Gastroesophageal sphincter (tissue), 4 donors: ENCODE measurements at regions not wholly inside any gene's neighbourhood (a gene's known extent, or its start where the extent isn't known, plus 50 kb on each side); places are given as distances from the start of the nearest gene placed in this dataset.
"Not testable (repeated sequence)": the region's sequence is repeated elsewhere in the genome, so short reads cannot be mapped to it uniquely, and the experiment has no call there.

Experiments
- ATAC-seq: fragments of 150-250 bp; one replicate; pipeline ENCODE4 v1.9.1; 2016; ENCODE audit warnings: mild to moderate bottlenecking, moderate library complexity
- H3K27ac ChIP-seq, 4 donors: fragments of 200-600 bp; sonication (generic) in 3 of 4; 1 replicate in 3 of 4; 2 replicates in 1 of 4; pipeline ENCODE4 v1.5.1; 2016 to 2019
- H3K27me3 ChIP-seq: fragments of 200-600 bp; sonication (generic); one replicate; pipeline ENCODE4 v1.5.1; 2019
- H3K36me3 ChIP-seq, 2 donors: fragments of 200-600 bp; sonication (generic); one replicate each; pipeline ENCODE4 v1.5.1; 2019; ENCODE audit warnings: control low read depth in 1 of 2
- H3K4me1 ChIP-seq, 3 donors: fragments of 200-600 bp; sonication (generic); 1 replicate in 2 of 3; 2 replicates in 1 of 3; pipeline ENCODE4 v1.5.1; 2016 to 2019; ENCODE audit warnings: control low read depth in 2 of 3
- H3K4me3 ChIP-seq, 2 donors: fragments of 200-600 bp; sonication (generic); one replicate each; pipeline ENCODE4 v1.5.1; 2019; ENCODE audit warnings: mild to moderate bottlenecking in 1 of 2, moderate library complexity in 1 of 2
- H3K9me3 ChIP-seq, 3 donors: fragments of 200-600 bp; sonication (generic); one replicate each; pipeline ENCODE4 v1.5.1; 2017 to 2019; ENCODE audit warnings: control low read depth in 2 of 3
- EP300 ChIP-seq: sonication (generic); formaldehyde crosslinking; IDR thresholded peaks from one replicate; pipeline ENCODE4 v1.6.1; 2017; ENCODE audit warnings: antibody characterized with exemption, mild to moderate bottlenecking
- POLR2A ChIP-seq, 2 donors: fragments of 450-650 bp; IDR thresholded peaks; one replicate each; pipeline ENCODE4 v1.6.1; 2017; ENCODE audit warnings: antibody characterized with exemption in 2 of 2, mild to moderate bottlenecking in 2 of 2, moderate library complexity in 1 of 2
- POLR2AphosphoS5 ChIP-seq: sonication (generic); formaldehyde crosslinking; IDR thresholded peaks from one replicate; pipeline ENCODE4 v1.6.1; 2017; ENCODE audit warnings: antibody characterized with exemption
- WGBS, 2 donors: methylation state at CpG; one replicate each; pipeline ENCODE4 v1.1.5; 2018; ENCODE audit warnings: low coverage in 1 of 2; 5-methylcytosine and 5-hydroxymethylcytosine counted together
- TF ChIP-seq, protein P1 (sequence below), 4 experiments: fragments of 200-600 bp in 2 of 4; fragments of 450-650 bp in 2 of 4; sonication (generic) in 1 of 4; IDR thresholded peaks; one replicate each; pipeline ENCODE4 v1.5.1; 2017 to 2019; ENCODE audit warnings: antibody characterized with exemption in 4 of 4, mild to moderate bottlenecking in 2 of 4, moderate library complexity in 2 of 4

DNA sequence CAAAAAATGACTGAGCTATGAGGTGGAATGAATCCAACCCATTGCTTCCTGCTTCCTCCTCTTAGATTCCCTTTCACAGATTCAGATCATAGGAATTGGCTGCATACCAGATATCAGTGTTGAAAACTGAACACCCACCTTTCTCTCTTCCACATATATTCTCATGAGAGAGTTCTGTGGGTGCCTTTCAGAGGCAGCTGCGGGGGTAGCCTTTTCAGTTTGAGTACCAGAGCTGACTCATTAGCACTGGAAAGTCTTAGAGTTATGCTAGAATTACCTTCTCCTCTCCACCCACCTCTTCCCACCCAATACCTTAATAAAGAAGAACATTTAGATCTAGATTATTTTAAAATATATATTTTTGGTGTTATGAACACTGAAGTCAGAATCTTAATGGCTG lies 495.4 kb upstream of the SEL1L start:
- no peak overlapping the region for H3K27ac ChIP-seq
- H3K4me3 ChIP-seq = no peak overlapping the region
- no peaks in the 10 kb centered on the region for H3K4me1 ChIP-seq
- ATAC-seq = no peak
- H3K36me3 ChIP-seq = no peaks in the 10 kb centered on the region
- 80% methylated on average over 1 of the region's 1 CpG for WGBS, 2 donors
- no peak for TF ChIP-seq POLR2A (IDR thresholded peaks at IDR 0.05)
- TF ChIP-seq POLR2AphosphoS5 = no peak
- no peak for TF ChIP-seq EP300
- TF ChIP-seq, protein P1, sequence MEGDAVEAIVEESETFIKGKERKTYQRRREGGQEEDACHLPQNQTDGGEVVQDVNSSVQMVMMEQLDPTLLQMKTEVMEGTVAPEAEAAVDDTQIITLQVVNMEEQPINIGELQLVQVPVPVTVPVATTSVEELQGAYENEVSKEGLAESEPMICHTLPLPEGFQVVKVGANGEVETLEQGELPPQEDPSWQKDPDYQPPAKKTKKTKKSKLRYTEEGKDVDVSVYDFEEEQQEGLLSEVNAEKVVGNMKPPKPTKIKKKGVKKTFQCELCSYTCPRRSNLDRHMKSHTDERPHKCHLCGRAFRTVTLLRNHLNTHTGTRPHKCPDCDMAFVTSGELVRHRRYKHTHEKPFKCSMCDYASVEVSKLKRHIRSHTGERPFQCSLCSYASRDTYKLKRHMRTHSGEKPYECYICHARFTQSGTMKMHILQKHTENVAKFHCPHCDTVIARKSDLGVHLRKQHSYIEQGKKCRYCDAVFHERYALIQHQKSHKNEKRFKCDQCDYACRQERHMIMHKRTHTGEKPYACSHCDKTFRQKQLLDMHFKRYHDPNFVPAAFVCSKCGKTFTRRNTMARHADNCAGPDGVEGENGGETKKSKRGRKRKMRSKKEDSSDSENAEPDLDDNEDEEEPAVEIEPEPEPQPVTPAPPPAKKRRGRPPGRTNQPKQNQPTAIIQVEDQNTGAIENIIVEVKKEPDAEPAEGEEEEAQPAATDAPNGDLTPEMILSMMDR (IDR thresholded peaks at IDR 0.05) = no peak
- H3K27me3 ChIP-seq = no peaks in the 10 kb centered on the region
- H3K9me3 ChIP-seq = no peaks in the 10 kb centered on the region

DNA sequence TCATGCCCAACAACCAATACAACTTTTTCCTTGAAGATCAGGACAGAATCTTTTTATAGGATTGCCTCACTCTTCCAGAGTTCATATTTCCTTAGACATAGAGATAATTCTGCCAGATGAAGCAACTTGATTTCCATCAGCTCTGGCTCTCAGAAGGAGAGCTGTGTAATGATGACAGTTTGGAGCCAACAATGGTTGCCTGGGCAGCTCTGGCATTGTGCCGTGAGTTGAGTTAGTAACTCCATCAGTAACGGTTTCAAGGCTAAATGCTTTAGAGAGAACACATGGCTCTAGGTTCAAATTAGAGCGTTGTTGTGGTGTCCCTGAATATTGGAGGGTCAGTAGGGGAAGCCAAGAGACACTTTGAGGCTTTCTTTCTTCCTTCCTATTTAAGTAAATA lies 501.7 kb upstream of the SEL1L start:
- WGBS, 2 donors = 33 to 50% methylated on average over 2 of the region's 3 CpGs
- H3K4me3 ChIP-seq = no peak overlapping the region
- H3K4me1 ChIP-seq = no peaks in the 10 kb centered on the region

DNA sequence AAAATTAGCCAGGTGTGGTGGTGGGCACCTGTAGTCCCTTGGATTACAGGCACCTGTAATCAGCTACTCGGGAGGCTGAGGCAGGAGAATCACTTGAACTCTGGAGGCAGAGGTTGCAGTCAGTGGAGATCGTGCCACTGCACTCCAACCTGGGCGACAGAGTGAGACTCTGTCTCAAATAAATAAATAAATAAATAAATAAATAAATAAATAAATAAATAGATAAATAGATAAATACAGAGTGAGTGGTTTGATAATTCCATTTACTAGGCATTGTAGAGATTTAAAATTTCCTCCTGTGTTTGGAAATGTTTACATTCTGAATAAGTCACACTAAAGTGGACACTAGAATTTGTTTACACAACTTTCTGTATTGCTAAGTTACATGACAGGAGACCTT lies 504.4 kb upstream of the SEL1L start:
- H3K36me3 ChIP-seq, H3K27me3 ChIP-seq, H3K9me3 ChIP-seq, ATAC-seq, H3K27ac ChIP-seq, H3K4me3 ChIP-seq, H3K4me1 ChIP-seq: not testable (repeated sequence)
- WGBS, 2 donors = 94% methylated on average over 3 of the region's 3 CpGs; no CpG with 5 or more reads in 1 of the 2 donors

More for the DNA sequence above, 501.7 kb upstream of the SEL1L start:
- Histone ChIP-seq H3K36me3 (no peaks in the 10 kb centered on the region), H3K27me3 (no peaks in the 10 kb centered on the region), H3K27ac (no peak overlapping the region), H3K9me3 (no peaks in the 10 kb centered on the region)
- ATAC-seq = no peak
- TF ChIP-seq POLR2A (IDR thresholded peaks at IDR 0.05) (no peak), POLR2AphosphoS5 (no peak), EP300 (no peak)
- TF ChIP-seq, protein P1 (IDR thresholded peaks at IDR 0.05) = no peak

DNA sequence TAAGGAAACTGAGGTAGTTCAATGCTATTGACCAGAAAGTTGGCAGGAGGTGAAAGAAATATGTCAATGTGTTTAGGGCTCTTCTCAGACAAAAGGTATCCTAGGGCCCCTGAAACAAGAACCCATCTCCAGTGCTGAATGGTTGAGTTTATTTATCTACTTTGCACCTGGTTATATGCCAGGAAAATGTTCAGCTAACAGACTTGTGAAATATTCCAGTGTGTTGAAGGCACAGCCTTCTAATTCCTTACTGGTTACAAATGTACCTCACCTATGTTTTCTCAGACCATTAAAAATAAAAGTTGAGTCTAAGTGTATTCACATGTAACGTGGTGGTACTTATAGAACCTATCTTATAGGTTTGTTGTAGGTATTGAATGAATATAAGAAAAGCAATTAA lies 511.7 kb upstream of the SEL1L start:
- TF ChIP-seq EP300 = no peak
- TF ChIP-seq, protein P1 (IDR thresholded peaks at IDR 0.05) = no peak
- TF ChIP-seq POLR2AphosphoS5 = no peak
- no peak for TF ChIP-seq POLR2A (IDR thresholded peaks at IDR 0.05)
- Histone ChIP-seq H3K9me3 (no peaks in the 10 kb centered on the region), H3K4me1 (no peaks in the 10 kb centered on the region), H3K4me3 (no peak overlapping the region), H3K36me3 (no peaks in the 10 kb centered on the region), H3K27ac (no peak overlapping the region), H3K27me3 (no peaks in the 10 kb centered on the region)
- WGBS, 2 donors = 73 to 80% methylated on average over 1 of the region's 1 CpG
- ATAC-seq = no peak

DNA sequence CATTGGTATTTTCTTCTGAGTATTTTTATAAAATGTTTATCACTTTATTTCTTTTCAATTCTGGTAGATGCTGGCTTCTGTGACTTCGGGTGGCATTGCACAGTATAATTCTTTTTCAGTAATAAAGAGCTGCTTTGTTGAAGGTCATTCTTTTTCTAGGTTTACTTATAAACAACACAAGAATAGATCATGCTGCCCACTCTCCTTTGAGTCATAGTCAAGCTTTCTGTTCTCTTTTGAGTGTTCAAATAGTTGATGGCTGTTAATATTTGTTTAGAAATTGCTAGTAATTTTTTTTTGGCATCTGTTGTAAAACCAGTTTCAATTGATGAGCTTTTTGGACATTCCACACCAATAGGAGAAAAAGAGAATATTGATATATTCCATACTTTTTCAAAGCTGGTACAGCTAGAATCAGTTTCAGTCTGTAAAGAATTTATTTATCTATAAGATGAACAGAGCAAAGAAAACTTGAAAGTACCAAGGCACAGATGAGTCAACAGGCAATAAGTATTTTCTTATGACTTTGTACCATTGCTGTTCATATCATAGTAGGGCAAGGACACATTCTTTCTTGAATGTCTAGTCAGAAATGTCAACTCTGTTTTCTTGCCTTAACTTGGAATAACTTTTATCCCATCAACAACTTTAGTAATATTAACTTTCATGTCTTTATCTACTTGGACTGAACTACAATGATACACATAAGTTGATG lies 513.0 kb upstream of the SEL1L start:
- Histone ChIP-seq H3K36me3 (no peaks in the 10 kb centered on the region), H3K9me3 (no peaks in the 10 kb centered on the region), H3K27me3 (no peaks in the 10 kb centered on the region), H3K4me1 (no peaks in the 10 kb centered on the region), H3K27ac (no peak overlapping the region), H3K4me3 (no peak overlapping the region)
- TF ChIP-seq POLR2A (IDR thresholded peaks at IDR 0.05) (no peak), POLR2AphosphoS5 (no peak), EP300 (no peak)
- TF ChIP-seq, protein P1 (IDR thresholded peaks at IDR 0.05) = no peak
- no peak for ATAC-seq
- 47 to 72% methylated on average over 1 of the region's 1 CpG for WGBS, 2 donors
